Lower leg skin (tissue), 3 donors: ENCODE measurements at regions not wholly inside any gene's neighbourhood (a gene's known extent, or its start where the extent isn't known, plus 50 kb on each side); places are given as distances from the start of the nearest gene placed in this dataset.

Source experiments
- POLR2A ChIP-seq, 2 donors: fragments of 450-650 bp; IDR thresholded peaks; one replicate each; pipeline ENCODE4 v1.6.1; 2016 to 2017; ENCODE audit warnings: antibody characterized with exemption in 2 of 2, mild to moderate bottlenecking in 1 of 2, moderate library complexity in 1 of 2
- TF ChIP-seq, protein P1 (sequence below), 3 donors: fragments of 450-650 bp; IDR thresholded peaks; one replicate each; pipeline ENCODE4 v1.5.1; 2016; ENCODE audit warnings: antibody characterized with exemption in 3 of 3, mild to moderate bottlenecking in 3 of 3, moderate library complexity in 2 of 3

DNA sequence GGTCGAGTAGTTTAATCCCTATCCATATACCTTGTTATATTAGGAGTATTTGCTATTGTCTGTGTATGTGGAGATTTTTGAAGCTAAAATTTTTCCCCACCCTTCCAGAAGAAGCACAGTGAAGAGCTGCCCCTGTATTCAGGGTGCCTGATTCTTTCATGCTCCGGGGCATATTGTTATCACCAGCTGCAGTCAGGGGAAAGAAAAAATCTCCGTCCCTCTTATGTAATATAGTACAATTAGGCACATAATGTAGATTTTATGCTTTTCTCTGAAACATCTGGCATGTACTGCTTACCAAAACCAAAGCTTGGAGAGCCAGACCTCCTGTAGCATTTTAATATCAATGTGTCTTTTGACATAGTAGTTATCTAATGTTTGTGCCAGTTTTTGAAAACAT, 214.9 kb upstream of the EDNRB start:
- TF ChIP-seq, protein P1, sequence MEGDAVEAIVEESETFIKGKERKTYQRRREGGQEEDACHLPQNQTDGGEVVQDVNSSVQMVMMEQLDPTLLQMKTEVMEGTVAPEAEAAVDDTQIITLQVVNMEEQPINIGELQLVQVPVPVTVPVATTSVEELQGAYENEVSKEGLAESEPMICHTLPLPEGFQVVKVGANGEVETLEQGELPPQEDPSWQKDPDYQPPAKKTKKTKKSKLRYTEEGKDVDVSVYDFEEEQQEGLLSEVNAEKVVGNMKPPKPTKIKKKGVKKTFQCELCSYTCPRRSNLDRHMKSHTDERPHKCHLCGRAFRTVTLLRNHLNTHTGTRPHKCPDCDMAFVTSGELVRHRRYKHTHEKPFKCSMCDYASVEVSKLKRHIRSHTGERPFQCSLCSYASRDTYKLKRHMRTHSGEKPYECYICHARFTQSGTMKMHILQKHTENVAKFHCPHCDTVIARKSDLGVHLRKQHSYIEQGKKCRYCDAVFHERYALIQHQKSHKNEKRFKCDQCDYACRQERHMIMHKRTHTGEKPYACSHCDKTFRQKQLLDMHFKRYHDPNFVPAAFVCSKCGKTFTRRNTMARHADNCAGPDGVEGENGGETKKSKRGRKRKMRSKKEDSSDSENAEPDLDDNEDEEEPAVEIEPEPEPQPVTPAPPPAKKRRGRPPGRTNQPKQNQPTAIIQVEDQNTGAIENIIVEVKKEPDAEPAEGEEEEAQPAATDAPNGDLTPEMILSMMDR (IDR thresholded peaks at IDR 0.05), result no peak
- no peak for TF ChIP-seq POLR2A (IDR thresholded peaks at IDR 0.05)
